ENCODE measurements at regions not wholly inside any gene's neighbourhood (a gene's known extent, or its start where the extent isn't known, plus 50 kb on each side); places are given as distances from the start of the nearest gene placed in this dataset.

DNA sequence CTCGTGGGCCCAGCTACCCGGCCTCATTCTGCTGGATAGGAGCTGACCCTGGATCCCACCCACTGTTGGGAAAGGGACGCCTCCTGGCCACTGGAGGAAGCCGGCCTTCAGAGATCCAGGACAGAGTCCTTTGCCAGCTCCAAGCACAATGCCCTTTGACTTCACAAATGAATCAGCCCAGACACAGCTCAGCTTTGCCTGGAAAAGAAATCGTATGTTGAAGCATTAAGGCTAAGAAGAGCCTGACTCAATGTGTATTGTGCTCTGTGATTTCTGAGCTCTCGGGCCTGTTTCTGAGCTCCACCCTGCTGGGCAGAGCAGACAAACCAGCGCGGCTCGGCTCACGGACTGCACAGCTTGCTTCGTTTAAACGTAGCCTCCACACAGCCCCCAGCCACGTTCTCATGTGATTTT is 162.9 kb upstream of the APCDD1 start:
- no peak overlapping the region for H3K27ac ChIP-seq (ENCODE audit: low read depth in 1 of 2, low read length in 1 of 2)
- TF ChIP-seq, protein P1, sequence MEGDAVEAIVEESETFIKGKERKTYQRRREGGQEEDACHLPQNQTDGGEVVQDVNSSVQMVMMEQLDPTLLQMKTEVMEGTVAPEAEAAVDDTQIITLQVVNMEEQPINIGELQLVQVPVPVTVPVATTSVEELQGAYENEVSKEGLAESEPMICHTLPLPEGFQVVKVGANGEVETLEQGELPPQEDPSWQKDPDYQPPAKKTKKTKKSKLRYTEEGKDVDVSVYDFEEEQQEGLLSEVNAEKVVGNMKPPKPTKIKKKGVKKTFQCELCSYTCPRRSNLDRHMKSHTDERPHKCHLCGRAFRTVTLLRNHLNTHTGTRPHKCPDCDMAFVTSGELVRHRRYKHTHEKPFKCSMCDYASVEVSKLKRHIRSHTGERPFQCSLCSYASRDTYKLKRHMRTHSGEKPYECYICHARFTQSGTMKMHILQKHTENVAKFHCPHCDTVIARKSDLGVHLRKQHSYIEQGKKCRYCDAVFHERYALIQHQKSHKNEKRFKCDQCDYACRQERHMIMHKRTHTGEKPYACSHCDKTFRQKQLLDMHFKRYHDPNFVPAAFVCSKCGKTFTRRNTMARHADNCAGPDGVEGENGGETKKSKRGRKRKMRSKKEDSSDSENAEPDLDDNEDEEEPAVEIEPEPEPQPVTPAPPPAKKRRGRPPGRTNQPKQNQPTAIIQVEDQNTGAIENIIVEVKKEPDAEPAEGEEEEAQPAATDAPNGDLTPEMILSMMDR (IDR thresholded peaks at IDR 0.05; ENCODE audit: control extremely low read depth, extremely low read depth), result no peak
- DNase-seq (no peak), ATAC-seq (ENCODE audit: insufficient read depth, low FRiP score) (no peak)
- peaks cover 0 to 11% (median 4%) of the 10 kb centered on the region in 5 donors for H3K4me1 ChIP-seq (ENCODE audit: control insufficient read depth in 5 of 5, insufficient read depth in 5 of 5, low read length in 5 of 5)
- no peaks in the 10 kb centered on the region for H3K27me3 ChIP-seq (ENCODE audit: control insufficient read depth in 3 of 3, insufficient read depth in 3 of 3, low read length in 2 of 3)
- H3K9me3 ChIP-seq (ENCODE audit: control insufficient read depth in 4 of 4, insufficient read depth in 3 of 4, low read length in 3 of 4), result peaks cover 0 to 5% (median 3%) of the 10 kb centered on the region in 4 donors
- WGBS, 2 donors, result 86 to 87% methylated on average over 13 of the region's 13 CpGs
- H3K4me3 ChIP-seq, result no peak overlapping the region
- H3K36me3 ChIP-seq (ENCODE audit: control insufficient read depth in 4 of 4, insufficient read depth in 4 of 4, low read length in 4 of 4), result no peaks in the 10 kb centered on the region
- H3K9ac ChIP-seq (ENCODE audit: insufficient read depth in 1 of 2, low read length in 2 of 2), result no peak overlapping the region

DNA sequence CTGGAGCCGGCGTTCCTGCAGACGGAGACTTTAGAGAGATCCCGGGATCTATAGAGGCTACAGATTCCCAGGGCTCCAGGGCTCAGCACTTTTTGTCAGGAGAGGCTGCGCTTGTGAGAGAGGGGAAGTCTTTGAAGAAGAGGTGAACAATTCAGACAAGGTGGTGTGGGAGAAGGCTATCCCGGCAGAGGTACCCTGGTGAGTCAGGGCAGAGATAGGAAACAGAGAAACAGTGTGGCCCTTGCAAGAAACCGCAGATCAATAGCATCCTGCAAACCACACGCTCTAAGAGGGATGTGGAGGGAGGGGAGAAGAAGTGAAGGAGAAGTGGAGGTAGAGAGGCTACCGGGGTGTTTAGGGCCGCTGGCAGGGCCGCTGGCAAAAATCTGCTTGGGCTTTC is 160.5 kb upstream of the APCDD1 start:
- Histone ChIP-seq H3K36me3 (ENCODE audit: control insufficient read depth in 4 of 4, insufficient read depth in 4 of 4, low read length in 4 of 4) (no peaks in the 10 kb centered on the region), H3K27me3 (ENCODE audit: control insufficient read depth in 3 of 3, insufficient read depth in 3 of 3, low read length in 2 of 3) (no peaks in the 10 kb centered on the region), H3K4me3 (no peak overlapping the region), H3K27ac (ENCODE audit: low read depth in 1 of 2, low read length in 1 of 2) (no peak overlapping the region), H3K9me3 (ENCODE audit: control insufficient read depth in 4 of 4, insufficient read depth in 3 of 4, low read length in 3 of 4) (peaks cover 0 to 3% (median 1%) of the 10 kb centered on the region in 4 donors), H3K9ac (ENCODE audit: insufficient read depth in 1 of 2, low read length in 2 of 2) (no peak overlapping the region), H3K4me1 (ENCODE audit: control insufficient read depth in 5 of 5, insufficient read depth in 5 of 5, low read length in 5 of 5) (peaks cover 0 to 14% (median 4%) of the 10 kb centered on the region in 5 donors)
- no peak for DNase-seq
- TF ChIP-seq, protein P1 (IDR thresholded peaks at IDR 0.05; ENCODE audit: control extremely low read depth, extremely low read depth), result no peak
- WGBS, 2 donors, result 94 to 95% methylated on average over 11 of the region's 11 CpGs
- no peak for ATAC-seq (ENCODE audit: insufficient read depth, low FRiP score)

DNA sequence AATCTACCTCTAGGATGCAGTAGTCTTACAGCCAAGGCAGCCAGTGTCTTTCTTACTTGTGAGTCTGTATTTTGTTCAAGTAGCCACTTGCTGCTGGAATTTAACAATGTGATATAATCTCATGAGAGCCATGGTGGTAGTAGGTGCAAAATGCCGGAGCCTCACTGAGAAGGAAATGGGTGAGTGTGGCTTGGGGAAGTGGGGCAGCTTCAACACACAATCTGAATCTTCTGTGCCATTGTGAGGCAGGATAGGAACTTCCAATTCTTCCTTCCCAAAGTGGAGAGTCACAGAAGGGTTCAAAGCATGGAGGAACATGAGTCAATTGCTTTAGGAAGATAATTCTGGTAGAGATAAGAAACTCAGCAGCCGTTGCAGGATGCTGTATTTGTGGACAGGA is 158.7 kb upstream of the APCDD1 start:
- peaks cover 0 to 17% (median 6%) of the 10 kb centered on the region in 5 donors for H3K4me1 ChIP-seq (ENCODE audit: control insufficient read depth in 5 of 5, insufficient read depth in 5 of 5, low read length in 5 of 5)
- WGBS, 2 donors, result 44 to 57% methylated on average over 2 of the region's 2 CpGs
- TF ChIP-seq, protein P1 (IDR thresholded peaks at IDR 0.05; ENCODE audit: control extremely low read depth, extremely low read depth), result no peak
- ATAC-seq (ENCODE audit: insufficient read depth, low FRiP score) (no peak), DNase-seq (no peak)
- H3K27me3 ChIP-seq (ENCODE audit: control insufficient read depth in 3 of 3, insufficient read depth in 3 of 3, low read length in 2 of 3), result no peaks in the 10 kb centered on the region
- no peak overlapping the region for H3K27ac ChIP-seq (ENCODE audit: low read depth in 1 of 2, low read length in 1 of 2)
- H3K36me3 ChIP-seq (ENCODE audit: control insufficient read depth in 4 of 4, insufficient read depth in 4 of 4, low read length in 4 of 4), result no peaks in the 10 kb centered on the region
- H3K4me3 ChIP-seq, result no peak overlapping the region
- H3K9ac ChIP-seq (ENCODE audit: insufficient read depth in 1 of 2, low read length in 2 of 2), result no peak overlapping the region
- H3K9me3 ChIP-seq (ENCODE audit: control insufficient read depth in 4 of 4, insufficient read depth in 3 of 4, low read length in 3 of 4), result peaks cover 0 to 2% (median 0%) of the 10 kb centered on the region in 4 donors

DNA sequence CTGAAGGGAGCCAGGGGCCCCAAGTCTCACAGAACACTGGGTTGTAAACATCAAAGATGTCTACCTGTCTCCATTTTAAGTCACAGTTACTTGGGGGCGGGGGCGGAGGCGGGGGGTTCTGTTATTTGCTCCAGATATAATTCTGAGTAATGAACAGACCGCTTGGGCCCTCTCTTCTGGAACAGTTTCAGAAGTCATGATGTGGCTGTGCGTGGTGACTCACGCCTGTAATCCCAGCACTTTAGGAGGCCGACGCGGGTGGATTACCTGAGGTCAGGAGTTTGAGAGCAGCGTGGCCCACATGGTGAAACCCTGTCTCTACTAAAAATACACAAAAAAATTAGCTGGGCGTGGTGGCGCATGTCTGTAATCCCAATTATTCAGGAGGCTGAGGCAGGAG is 157.9 kb upstream of the APCDD1 start:
- WGBS, 2 donors, result 86 to 90% methylated on average over 12 of the region's 12 CpGs
- DNase-seq, result no peak
- no peak for ATAC-seq (ENCODE audit: insufficient read depth, low FRiP score)
- no peak overlapping the region for H3K4me3 ChIP-seq
- peaks cover 0 to 2% (median 0%) of the 10 kb centered on the region in 4 donors for H3K9me3 ChIP-seq (ENCODE audit: control insufficient read depth in 4 of 4, insufficient read depth in 3 of 4, low read length in 3 of 4)
- peaks cover 0 to 17% (median 6%) of the 10 kb centered on the region in 5 donors for H3K4me1 ChIP-seq (ENCODE audit: control insufficient read depth in 5 of 5, insufficient read depth in 5 of 5, low read length in 5 of 5)
- no peak overlapping the region for H3K9ac ChIP-seq (ENCODE audit: insufficient read depth in 1 of 2, low read length in 2 of 2)
- H3K27ac ChIP-seq (ENCODE audit: low read depth in 1 of 2, low read length in 1 of 2), result no peak overlapping the region
- TF ChIP-seq, protein P1 (IDR thresholded peaks at IDR 0.05; ENCODE audit: control extremely low read depth, extremely low read depth), result no peak
- no peaks in the 10 kb centered on the region for H3K36me3 ChIP-seq (ENCODE audit: control insufficient read depth in 4 of 4, insufficient read depth in 4 of 4, low read length in 4 of 4)
- H3K27me3 ChIP-seq (ENCODE audit: control insufficient read depth in 3 of 3, insufficient read depth in 3 of 3, low read length in 2 of 3), result no peaks in the 10 kb centered on the region
